Activated CD8-positive, alpha-beta T cell treated with anti-CD3 and anti-CD28 coated beads for 36 hours (primary cell): ENCODE measurements at regions not wholly inside any gene's neighbourhood (a gene's known extent, or its start where the extent isn't known, plus 50 kb on each side); places are given as distances from the start of the nearest gene placed in this dataset.

Experiments used
- ATAC-seq: fragments of 200-7000 bp; cut with Tn5 transposase; one replicate; pipeline ENCODE4 v1.10.0; 2021; ENCODE audit warnings: mild to moderate bottlenecking, moderate library complexity
- CTCF ChIA-PET: fragments of 350-600 bp; sonication (Branson Sonifier 250); formaldehyde crosslinking; loops from one replicate; lab custom pipeline; 2021; ENCODE audit warnings: antibody characterized with exemption; lab: Charles Lee
- POLR2A ChIA-PET: fragments of 350-600 bp; sonication (Branson Sonifier 250); formaldehyde crosslinking; loops from one replicate; lab custom pipeline; 2021; ENCODE audit warnings: antibody characterized with exemption; lab: Charles Lee
- DNase-seq: peaks from one replicate; pipeline ENCODE4 v3.0.0-alpha.2; 2020
- H3K27ac Mint-ChIP-seq: one replicate; pipeline ENCODE4 v1.8.0; 2021; ENCODE audit warnings: mild to moderate bottlenecking, mixed read lengths
- H3K27me3 Mint-ChIP-seq: one replicate; pipeline ENCODE4 v1.8.0; 2021; ENCODE audit warnings: mixed read lengths
- H3K36me3 Mint-ChIP-seq: one replicate; pipeline ENCODE4 v1.8.0; 2021; ENCODE audit warnings: low read depth, mixed read lengths
- H3K4me1 Mint-ChIP-seq: one replicate; pipeline ENCODE4 v1.8.0; 2021; ENCODE audit warnings: low read depth, mixed read lengths
- H3K4me3 Mint-ChIP-seq: one replicate; pipeline ENCODE4 v1.8.0; 2021; ENCODE audit warnings: mild to moderate bottlenecking, moderate library complexity, mixed read lengths
- H3K9me3 Mint-ChIP-seq: one replicate; pipeline ENCODE4 v1.8.0; 2021; ENCODE audit warnings: mixed read lengths
- intact Hi-C: fragments of 100-400 bp; cut with micrococcal nuclease; formaldehyde crosslinking; loops from one replicate; pipeline ENCODE4 v1.10.0; 2022
- TF ChIP-seq, protein P1 (sequence below): fragments of 200-600 bp; IDR thresholded peaks from one replicate; pipeline ENCODE4 v1.8.0; 2022; ENCODE audit warnings: antibody characterized with exemption, mild to moderate bottlenecking

DNA sequence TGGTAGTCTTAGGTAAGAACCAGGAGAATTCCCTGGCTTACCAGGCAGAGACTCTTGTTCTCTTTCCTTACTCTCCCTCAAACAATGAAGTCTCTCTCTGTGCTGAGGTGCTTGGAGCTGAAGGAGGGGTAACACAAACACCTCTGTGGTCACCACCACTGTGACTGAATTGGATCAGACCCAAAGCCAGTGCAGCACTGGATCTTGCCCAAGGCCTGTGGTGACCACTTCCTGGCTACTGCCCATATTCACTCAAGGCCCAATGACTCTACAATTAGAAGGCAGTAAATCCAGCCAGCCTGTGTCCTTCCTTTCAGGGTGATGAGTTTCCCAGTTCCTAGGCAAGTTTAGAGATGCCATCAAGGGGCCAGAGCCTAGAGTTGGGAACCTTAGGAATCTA, 706.8 kb downstream of the SLC4A3 start:
- no peak overlapping the region for H3K27ac Mint-ChIP-seq
- peaks cover 8% of the 10 kb centered on the region for H3K9me3 Mint-ChIP-seq
- intact Hi-C loops: no loop called here
- POLR2A ChIA-PET: no interaction called here
- H3K27me3 Mint-ChIP-seq: no peaks in the 10 kb centered on the region
- CTCF ChIA-PET: no interaction called here
- ATAC-seq (no peak), DNase-seq (no peak)
- TF ChIP-seq, protein P1, sequence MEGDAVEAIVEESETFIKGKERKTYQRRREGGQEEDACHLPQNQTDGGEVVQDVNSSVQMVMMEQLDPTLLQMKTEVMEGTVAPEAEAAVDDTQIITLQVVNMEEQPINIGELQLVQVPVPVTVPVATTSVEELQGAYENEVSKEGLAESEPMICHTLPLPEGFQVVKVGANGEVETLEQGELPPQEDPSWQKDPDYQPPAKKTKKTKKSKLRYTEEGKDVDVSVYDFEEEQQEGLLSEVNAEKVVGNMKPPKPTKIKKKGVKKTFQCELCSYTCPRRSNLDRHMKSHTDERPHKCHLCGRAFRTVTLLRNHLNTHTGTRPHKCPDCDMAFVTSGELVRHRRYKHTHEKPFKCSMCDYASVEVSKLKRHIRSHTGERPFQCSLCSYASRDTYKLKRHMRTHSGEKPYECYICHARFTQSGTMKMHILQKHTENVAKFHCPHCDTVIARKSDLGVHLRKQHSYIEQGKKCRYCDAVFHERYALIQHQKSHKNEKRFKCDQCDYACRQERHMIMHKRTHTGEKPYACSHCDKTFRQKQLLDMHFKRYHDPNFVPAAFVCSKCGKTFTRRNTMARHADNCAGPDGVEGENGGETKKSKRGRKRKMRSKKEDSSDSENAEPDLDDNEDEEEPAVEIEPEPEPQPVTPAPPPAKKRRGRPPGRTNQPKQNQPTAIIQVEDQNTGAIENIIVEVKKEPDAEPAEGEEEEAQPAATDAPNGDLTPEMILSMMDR: no peak
- H3K4me1 Mint-ChIP-seq: no peaks in the 10 kb centered on the region
- no peak overlapping the region for H3K4me3 Mint-ChIP-seq
- no peaks in the 10 kb centered on the region for H3K36me3 Mint-ChIP-seq

DNA sequence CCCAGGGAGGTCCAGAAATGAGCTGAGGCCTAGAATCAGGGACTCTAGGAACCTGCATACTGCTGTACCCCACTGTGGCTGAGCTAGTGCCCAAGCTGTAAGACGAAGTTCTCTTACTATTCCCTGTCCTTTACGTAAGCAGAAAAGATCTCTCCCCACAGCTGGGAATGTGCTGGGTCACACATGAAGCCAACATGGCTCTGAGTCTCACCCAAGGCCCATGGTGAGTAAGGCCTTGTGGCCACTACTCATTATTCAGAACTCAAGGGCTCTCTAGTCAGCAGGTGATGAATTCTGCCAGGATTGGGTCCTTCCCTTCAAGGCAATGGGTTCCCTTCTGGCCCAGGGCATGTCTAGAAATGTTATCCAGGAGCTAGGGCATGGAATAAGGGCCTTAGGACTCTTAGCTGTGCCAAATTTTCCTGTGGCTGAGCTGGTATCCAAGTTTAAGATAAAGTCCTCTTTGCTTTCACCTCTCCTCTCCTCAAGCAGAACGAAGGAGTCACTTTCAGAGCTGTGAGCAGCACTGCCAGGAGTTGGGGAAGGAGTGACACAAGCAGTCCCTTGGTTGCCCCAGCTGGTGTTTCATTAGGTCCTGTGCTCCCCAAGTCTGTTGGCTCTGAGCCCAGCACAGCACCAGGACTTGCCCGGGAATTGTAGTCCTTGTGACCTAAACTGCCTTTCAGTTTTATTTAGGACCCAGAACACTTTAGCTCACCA, 707.6 kb downstream of the SLC4A3 start:
- H3K27ac Mint-ChIP-seq: no peak overlapping the region
- H3K9me3 Mint-ChIP-seq: peaks cover 5% of the 10 kb centered on the region
- no peaks in the 10 kb centered on the region for H3K27me3 Mint-ChIP-seq
- H3K36me3 Mint-ChIP-seq: no peaks in the 10 kb centered on the region
- H3K4me1 Mint-ChIP-seq: no peaks in the 10 kb centered on the region
- intact Hi-C loops: no loop called here
- no peak overlapping the region for H3K4me3 Mint-ChIP-seq
- POLR2A ChIA-PET: no interaction called here
- CTCF ChIA-PET: no interaction called here
- ATAC-seq: no peak
- DNase-seq: no peak
- TF ChIP-seq, protein P1: no peak

DNA sequence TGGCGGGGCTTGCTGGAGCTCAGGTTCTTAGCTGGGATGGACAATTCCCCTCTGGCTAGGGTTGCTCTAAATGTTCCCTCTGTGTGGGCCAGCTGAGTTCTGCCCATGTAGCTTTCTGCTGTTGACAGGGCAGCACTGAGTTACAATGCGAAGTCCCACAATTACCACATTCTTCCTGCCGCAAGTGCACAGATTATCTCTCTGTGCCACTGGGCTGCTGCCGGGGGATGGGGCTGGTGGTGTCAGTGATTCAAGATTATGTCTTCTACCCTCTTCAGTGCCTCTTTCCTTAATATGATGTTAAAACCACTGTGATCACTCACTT, 708.1 kb downstream of the SLC4A3 start:
- intact Hi-C loops: no loop called here
- CTCF ChIA-PET: no interaction called here
- Mint-ChIP-seq H3K36me3 (no peaks in the 10 kb centered on the region), H3K9me3 (peaks cover 6% of the 10 kb centered on the region), H3K27me3 (no peaks in the 10 kb centered on the region), H3K4me1 (no peaks in the 10 kb centered on the region), H3K4me3 (no peak overlapping the region), H3K27ac (no peak overlapping the region)
- DNase-seq: no peak
- POLR2A ChIA-PET: no interaction called here
- no peak for ATAC-seq
- TF ChIP-seq, protein P1: no peak

DNA sequence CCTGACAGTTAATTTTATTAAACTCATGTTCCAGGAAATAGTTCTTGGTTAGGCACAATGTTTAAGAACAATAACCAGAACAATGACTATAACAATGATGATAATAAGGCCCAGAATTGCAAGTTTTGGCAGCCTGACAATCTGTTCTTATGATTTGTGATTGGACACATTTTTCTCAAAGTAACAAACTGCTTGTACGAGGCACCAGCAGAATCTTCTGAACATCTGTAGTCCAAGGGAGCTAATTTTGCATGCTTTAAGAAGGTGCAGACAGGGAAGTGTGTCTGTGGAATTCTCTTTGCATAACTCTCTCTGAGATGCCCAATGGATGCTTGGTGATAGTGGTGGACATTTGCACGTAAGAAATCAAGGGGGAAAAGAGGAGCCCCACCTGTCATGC, 709.3 kb downstream of the SLC4A3 start:
- Mint-ChIP-seq H3K9me3 (peaks cover 4% of the 10 kb centered on the region), H3K36me3 (no peaks in the 10 kb centered on the region), H3K4me1 (no peaks in the 10 kb centered on the region), H3K27ac (no peak overlapping the region), H3K4me3 (no peak overlapping the region), H3K27me3 (no peaks in the 10 kb centered on the region)
- POLR2A ChIA-PET: no interaction called here
- intact Hi-C loops: no loop called here
- ATAC-seq (no peak), DNase-seq (no peak)
- CTCF ChIA-PET: no interaction called here
- TF ChIP-seq, protein P1: no peak

DNA sequence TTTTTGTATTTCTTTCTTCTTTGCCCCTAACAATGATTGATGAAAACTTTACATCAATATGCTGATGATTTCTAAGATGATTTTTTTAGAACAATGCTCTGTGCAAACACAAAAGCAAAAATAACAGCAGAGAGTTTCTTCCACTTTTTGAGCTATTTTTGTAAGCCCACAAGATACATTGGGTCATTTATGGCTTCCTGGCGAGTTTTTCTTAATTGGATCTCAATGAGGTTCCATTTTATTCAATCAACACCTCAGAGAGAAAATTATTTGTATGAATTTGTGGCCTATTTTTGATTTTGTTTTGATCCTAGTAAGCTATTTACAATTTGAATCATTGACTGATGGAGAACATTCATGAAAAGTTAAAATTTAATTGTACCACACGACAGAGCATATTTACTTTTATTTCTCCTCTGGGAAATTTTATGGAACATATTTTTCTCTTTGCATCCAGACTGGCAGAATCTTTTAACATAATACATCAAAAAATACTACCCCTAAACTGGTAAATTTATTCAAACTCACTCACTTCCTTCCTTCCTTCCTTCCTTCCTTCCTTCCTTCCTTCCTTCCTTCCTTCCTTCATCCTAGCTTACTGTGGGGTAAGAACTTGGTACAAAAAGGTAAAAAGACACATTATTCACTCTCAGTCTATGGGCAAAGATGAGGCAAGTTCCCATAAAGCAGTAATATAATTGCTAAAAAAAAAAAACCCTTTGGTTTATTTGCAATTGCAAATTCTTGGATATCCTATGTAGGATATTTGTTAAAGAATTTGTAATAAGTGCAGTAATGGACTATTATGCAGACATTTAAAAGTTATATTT, 710.4 kb downstream of the SLC4A3 start:
- Mint-ChIP-seq H3K27me3 (no peaks in the 10 kb centered on the region), H3K4me3 (no peak overlapping the region), H3K36me3 (no peaks in the 10 kb centered on the region), H3K9me3 (peaks cover 2% of the 10 kb centered on the region), H3K27ac (no peak overlapping the region), H3K4me1 (no peaks in the 10 kb centered on the region)
- CTCF ChIA-PET: no interaction called here
- POLR2A ChIA-PET: no interaction called here
- intact Hi-C loops: no loop called here
- DNase-seq (no peak), ATAC-seq (no peak)
- TF ChIP-seq, protein P1: no peak
